ENCODE measurements at regions not wholly inside any gene's neighbourhood (a gene's known extent, or its start where the extent isn't known, plus 50 kb on each side); places are given as distances from the start of the nearest gene placed in this dataset.

- in situ Hi-C loops (cut with MboI; ENCODE audit: low sequenced_read_pairs, unreplicated experiment): no loop called here
- DNase-seq (ENCODE audit: low spot score): no peak
- TF ChIP-seq, protein P1, sequence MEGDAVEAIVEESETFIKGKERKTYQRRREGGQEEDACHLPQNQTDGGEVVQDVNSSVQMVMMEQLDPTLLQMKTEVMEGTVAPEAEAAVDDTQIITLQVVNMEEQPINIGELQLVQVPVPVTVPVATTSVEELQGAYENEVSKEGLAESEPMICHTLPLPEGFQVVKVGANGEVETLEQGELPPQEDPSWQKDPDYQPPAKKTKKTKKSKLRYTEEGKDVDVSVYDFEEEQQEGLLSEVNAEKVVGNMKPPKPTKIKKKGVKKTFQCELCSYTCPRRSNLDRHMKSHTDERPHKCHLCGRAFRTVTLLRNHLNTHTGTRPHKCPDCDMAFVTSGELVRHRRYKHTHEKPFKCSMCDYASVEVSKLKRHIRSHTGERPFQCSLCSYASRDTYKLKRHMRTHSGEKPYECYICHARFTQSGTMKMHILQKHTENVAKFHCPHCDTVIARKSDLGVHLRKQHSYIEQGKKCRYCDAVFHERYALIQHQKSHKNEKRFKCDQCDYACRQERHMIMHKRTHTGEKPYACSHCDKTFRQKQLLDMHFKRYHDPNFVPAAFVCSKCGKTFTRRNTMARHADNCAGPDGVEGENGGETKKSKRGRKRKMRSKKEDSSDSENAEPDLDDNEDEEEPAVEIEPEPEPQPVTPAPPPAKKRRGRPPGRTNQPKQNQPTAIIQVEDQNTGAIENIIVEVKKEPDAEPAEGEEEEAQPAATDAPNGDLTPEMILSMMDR (IDR thresholded peaks at IDR 0.05; ENCODE audit: borderline replicate concordance, control extremely low read depth, extremely low read depth, insufficient read depth, missing control alignments): no peak
Measured at GRCh38 chr1:55546553-55546952, 331.4 kb upstream of the USP24 start.

DNA sequence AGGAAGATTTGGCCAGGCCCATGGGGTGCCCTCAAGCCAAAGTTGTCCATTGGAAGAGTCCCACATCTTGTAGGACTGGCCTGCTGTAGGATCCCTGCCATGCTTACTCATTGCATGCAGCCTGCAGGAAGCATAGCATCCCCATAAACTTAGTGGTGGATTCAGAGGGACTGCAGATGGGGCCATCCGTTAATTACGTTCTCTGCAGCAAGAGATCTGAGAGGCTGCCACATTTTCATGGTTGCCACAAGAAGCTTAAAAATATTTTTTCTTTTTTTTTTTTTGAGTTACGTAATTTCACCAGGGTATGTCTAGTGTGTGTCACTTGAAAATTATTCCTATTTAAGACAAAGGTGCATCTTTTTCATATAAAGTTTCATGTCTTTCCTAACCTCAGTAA, 329.7 kb upstream of the USP24 start:
- DNase-seq (ENCODE audit: low spot score): no peak
- in situ Hi-C loops (cut with MboI; ENCODE audit: low sequenced_read_pairs, unreplicated experiment): no loop called here
- TF ChIP-seq, protein P1 (IDR thresholded peaks at IDR 0.05; ENCODE audit: borderline replicate concordance, control extremely low read depth, extremely low read depth, insufficient read depth, missing control alignments): no peak

GRCh38 chr1:55542901-55543504, 327.8 kb upstream of the USP24 start:
- in situ Hi-C loops (cut with MboI; ENCODE audit: low sequenced_read_pairs, unreplicated experiment): no loop called here
- TF ChIP-seq, protein P1 (IDR thresholded peaks at IDR 0.05; ENCODE audit: borderline replicate concordance, control extremely low read depth, extremely low read depth, insufficient read depth, missing control alignments): no peak
- no peak for DNase-seq (ENCODE audit: low spot score)

DNA sequence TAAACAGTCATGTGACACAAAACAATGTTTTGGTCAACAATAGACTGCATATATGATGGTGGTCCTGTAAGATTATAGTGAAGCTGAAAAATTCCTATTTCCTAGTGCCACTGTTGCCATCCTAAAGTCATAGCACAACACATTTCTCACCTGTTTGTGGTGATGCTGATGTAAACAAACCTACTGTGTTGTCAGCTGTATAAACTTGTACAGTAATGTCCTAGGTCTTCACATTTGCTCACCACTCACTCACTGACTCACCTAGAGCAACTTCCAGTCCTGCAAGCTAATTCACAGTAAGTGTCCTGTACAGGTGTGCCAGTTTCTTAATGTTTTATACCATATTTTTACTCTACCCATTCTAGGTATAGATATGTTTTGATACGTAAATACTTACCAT, 326.1 kb upstream of the USP24 start:
- DNase-seq (ENCODE audit: low spot score): no peak
- in situ Hi-C loops (cut with MboI; ENCODE audit: low sequenced_read_pairs, unreplicated experiment): no loop called here
- TF ChIP-seq, protein P1 (IDR thresholded peaks at IDR 0.05; ENCODE audit: borderline replicate concordance, control extremely low read depth, extremely low read depth, insufficient read depth, missing control alignments): no peak

DNA sequence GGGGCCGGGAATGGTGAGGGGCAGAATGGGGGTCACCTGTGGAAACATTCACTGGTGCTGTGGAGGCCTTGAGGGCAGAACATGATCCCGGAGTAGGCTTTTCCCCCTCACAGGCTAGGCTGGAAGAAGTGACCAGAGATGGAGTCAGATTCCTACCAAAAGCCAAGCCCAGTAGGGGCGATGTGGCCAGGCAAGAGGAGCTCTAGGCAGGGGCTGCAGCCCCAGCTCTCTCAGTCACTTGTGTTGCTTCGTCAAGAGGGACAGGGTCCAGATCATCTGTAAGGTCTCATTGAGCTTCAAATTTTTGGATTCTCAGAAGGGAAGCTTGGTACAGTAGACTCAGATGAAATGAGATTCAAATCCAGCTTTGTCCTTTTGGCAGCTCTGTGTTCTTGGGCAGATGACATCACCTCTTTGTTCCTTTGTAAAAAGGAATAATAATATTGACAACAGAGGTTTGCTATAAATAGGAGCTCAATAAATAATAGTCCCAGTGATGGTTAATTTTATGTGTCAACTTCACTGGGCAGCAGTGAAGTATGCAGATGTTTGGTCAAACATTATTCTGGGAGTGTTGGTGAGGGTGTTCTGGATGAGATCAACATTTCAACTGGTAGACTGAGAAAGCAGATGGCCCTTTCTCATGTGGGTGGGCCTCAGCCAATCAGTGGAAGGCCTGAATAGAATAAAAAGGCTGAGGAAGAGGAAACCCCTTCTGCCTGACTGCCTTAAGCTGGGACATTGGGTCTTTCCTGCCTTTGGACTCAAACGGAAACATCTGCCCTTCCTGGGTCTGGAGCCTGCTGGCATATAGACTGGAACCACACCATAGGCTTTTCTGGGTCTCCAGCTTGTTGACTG, 324.7 kb upstream of the USP24 start:
- no peak for DNase-seq (ENCODE audit: low spot score)
- in situ Hi-C loops (cut with MboI; ENCODE audit: low sequenced_read_pairs, unreplicated experiment): no loop called here
- TF ChIP-seq, protein P1 (IDR thresholded peaks at IDR 0.05; ENCODE audit: borderline replicate concordance, control extremely low read depth, extremely low read depth, insufficient read depth, missing control alignments): no peak

- TF ChIP-seq, protein P1 (IDR thresholded peaks at IDR 0.05; ENCODE audit: borderline replicate concordance, control extremely low read depth, extremely low read depth, insufficient read depth, missing control alignments): no peak
- in situ Hi-C loops (cut with MboI; ENCODE audit: low sequenced_read_pairs, unreplicated experiment): no loop called here
- DNase-seq (ENCODE audit: low spot score): no peak
Measured at GRCh38 chr1:55538428-55538827, 323.3 kb upstream of the USP24 start.

All from GM13976 (cell line).